ENCODE measurements at regions not wholly inside any gene's neighbourhood (a gene's known extent, or its start where the extent isn't known, plus 50 kb on each side); places are given as distances from the start of the nearest gene placed in this dataset.

GRCh38 chr11:11701070-11701469 lies 79.3 kb upstream of the GALNT18 start:
- Histone ChIP-seq H3K4me2 (ENCODE audit: low read depth, low read length) (no peak overlapping the region), H2BK20ac (ENCODE audit: low read depth, low read length) (no peak overlapping the region)
- WGBS, 2 experiments (ENCODE audit: extremely low coverage in 2 of 2, insufficient read length in 1 of 2) = 62% methylated on average over 2 of the region's 4 CpGs; no CpG with 5 or more reads in 1 of the 2 experiments

More at GRCh38 chr11:11701070-11701469, 79.3 kb upstream of the GALNT18 start:
- ChIA-PET CTCF (no interaction called here), POLR2A (ENCODE audit: unreplicated experiment) (no interaction called here)
- peaks cover 33% of the 10 kb centered on the region for H3K27me3 ChIP-seq (ENCODE audit: control insufficient read depth, insufficient read depth, low read length)
- intact Hi-C loops (cut with micrococcal nuclease) = no loop called here
- H3K4me1 ChIP-seq (ENCODE audit: control insufficient read depth, insufficient read depth, low read length) = no peaks in the 10 kb centered on the region
- no peak overlapping the region for H3K23ac ChIP-seq (ENCODE audit: low read depth, low read length)
- ATAC-seq (ENCODE audit: low read depth) = peak; percentile 29; the same call in 1 of the 2 replicates
- H4K8ac ChIP-seq (ENCODE audit: low read depth in 2 of 2, low read length in 2 of 2) = no peak overlapping the region
- no peaks in the 10 kb centered on the region for H3K9me1 ChIP-seq (ENCODE audit: insufficient read depth, low read length)
- in situ Hi-C loops (cut with MboI; ENCODE audit: low sequenced_read_pairs) = no loop called here
- H3K36me3 ChIP-seq (ENCODE audit: control insufficient read depth, insufficient read depth, low read length) = no peaks in the 10 kb centered on the region
- H2AFZ ChIP-seq (replicated peaks; ENCODE audit: low read length, poor library complexity) = no peak overlapping the region
- no peak overlapping the region for H2BK120ac ChIP-seq (ENCODE audit: low read depth, low read length)
- H3K9ac ChIP-seq (ENCODE audit: low read depth, low read length) = no peak overlapping the region
- no peak overlapping the region for H3K14ac ChIP-seq (replicated peaks; ENCODE audit: low read depth, low read length)
- no TSS peak for BruUV-seq (replicated peaks)
- dilution Hi-C loops (cut with HindIII; ENCODE audit: low sequenced_read_pairs, unreplicated experiment) = no loop called here
- no peaks in the 10 kb centered on the region for H4K20me1 ChIP-seq (ENCODE audit: insufficient read depth, low read length)
- H3K79me1 ChIP-seq (ENCODE audit: low read depth in 1 of 2, low read length in 2 of 2) = no peaks in the 10 kb centered on the region
- peak; percentile 24 for DNase-seq
- H3K56ac ChIP-seq (ENCODE audit: extremely low read depth, insufficient read depth, low read length) = no peak overlapping the region
- no peak overlapping the region for H3K18ac ChIP-seq (ENCODE audit: low read depth, low read length)
- no peak overlapping the region for H2BK15ac ChIP-seq (ENCODE audit: low read depth, low read length)
- no peak overlapping the region for H2AK5ac ChIP-seq (ENCODE audit: low read depth, low read length)
- H2AK9ac ChIP-seq (replicated peaks; ENCODE audit: low read depth, low read length, poor library complexity) = no peak overlapping the region
- 0 out of 2 replicates have a peak, but pooled peaks have one; percentile 3 for TF ChIP-seq CTCF (conservative IDR thresholded peaks at IDR 0.05; ENCODE audit: low read depth, low read length)
- TF ChIP-seq RAD21 (IDR thresholded peaks at IDR 0.05; ENCODE audit: low read length) = peak; percentile 19; the same call in 1 of the 2 replicates
- TF ChIP-seq SMC3 (IDR thresholded peaks at IDR 0.05; ENCODE audit: low read depth, low read length) = no peak
- no peak overlapping the region for H3K4me3 ChIP-seq (ENCODE audit: insufficient read depth, low read depth, low read length)
- no peak overlapping the region for H3K27ac ChIP-seq (ENCODE audit: insufficient read depth, low read length)
- H4K91ac ChIP-seq (ENCODE audit: insufficient read depth, low read depth, low read length) = no peak overlapping the region
- no peak overlapping the region for H4K5ac ChIP-seq (ENCODE audit: low read depth, low read length)
- H3K9me3 ChIP-seq (ENCODE audit: control insufficient read depth, insufficient read depth, low read length) = no peaks in the 10 kb centered on the region
- no peak overlapping the region for H2BK5ac ChIP-seq (ENCODE audit: low read depth, low read length, poor library complexity, severe bottlenecking)
- H3K4ac ChIP-seq (ENCODE audit: low read depth, low read length) = no peak overlapping the region

Data from IMR-90 (cell line).